DMS53 (cell line): ENCODE measurements at regions not wholly inside any gene's neighbourhood (a gene's known extent, or its start where the extent isn't known, plus 50 kb on each side); places are given as distances from the start of the nearest gene placed in this dataset.
A peak's percentile ranks its signal among the peaks of the same experiment; 100 is the strongest.

Experiments used
- DNase-seq: peaks from one replicate; lab custom pipeline; 2025; lab: John Stamatoyannopoulos, UW

- peak; percentile 36 for DNase-seq
Observed at GRCh38 chr2:238561230-238561629, 134.5 kb downstream of the ASB1 start.

DNA sequence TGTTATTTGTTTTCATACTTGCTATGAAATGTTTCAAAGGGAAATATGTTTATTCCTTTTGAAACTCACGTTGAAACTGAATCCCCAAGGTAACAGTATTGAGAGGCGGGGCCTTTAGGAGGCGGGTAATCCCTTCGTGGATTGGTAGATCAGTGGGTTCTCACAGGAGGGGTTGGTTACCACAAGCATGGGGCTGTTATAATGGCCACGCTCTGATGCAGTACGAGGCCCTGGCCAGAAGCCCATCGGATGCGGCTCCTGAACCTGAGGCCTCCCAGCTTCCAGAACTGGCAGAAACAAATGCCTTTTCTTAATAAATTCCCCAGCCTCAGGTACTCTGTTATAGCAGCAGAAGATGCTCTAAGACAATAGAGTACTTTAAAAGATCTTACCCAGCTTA is 135.7 kb downstream of the ASB1 start:
- no peak for DNase-seq

DNA sequence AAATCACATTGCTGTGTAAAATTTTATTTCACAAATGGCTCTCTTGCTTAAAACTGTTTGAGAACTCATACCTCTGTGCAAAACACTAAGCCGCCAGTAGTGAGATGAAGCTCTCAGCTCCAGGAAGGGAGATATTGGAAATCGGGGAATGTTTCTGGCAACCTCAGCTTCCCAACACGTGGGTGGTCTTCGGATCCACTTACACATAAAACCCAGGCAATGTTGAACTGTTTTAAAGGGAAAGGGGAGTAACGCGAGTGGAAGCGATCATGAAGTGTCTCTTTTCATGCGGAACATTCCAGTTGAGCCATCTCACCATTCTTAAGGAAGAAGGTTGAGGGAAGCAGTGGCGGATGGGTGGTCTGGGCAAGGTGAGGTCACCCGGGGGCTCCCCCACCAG is 136.8 kb downstream of the ASB1 start:
- DNase-seq: no peak

GRCh38 chr2:238564286-238564920 is 137.7 kb downstream of the ASB1 start:
- DNase-seq: no peak

DNA sequence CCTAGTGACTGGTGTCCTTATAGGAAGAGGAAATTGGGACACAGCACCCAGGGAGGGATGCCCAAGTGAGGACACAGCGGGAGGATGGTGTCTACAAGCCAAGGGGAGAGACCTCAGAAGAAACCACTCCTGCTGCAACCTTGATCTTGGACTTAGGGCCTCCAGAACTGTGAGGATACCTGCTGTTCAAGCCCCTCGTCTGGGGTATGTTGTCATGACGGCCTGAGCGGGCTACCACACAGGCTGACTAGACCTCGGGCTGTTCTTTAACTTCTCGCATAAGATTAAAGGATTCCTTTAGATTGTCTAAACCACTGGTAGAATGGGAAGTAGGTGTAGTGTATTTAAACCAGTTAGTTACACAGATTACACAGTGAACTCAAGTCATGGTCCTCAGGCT is 138.3 kb downstream of the ASB1 start:
- no peak for DNase-seq

- DNase-seq: no peak
Observed at GRCh38 chr2:238566001-238566645, 139.4 kb downstream of the ASB1 start.

- no peak for DNase-seq
Observed at GRCh38 chr2:238567067-238567855, 140.5 kb downstream of the ASB1 start.

DNA sequence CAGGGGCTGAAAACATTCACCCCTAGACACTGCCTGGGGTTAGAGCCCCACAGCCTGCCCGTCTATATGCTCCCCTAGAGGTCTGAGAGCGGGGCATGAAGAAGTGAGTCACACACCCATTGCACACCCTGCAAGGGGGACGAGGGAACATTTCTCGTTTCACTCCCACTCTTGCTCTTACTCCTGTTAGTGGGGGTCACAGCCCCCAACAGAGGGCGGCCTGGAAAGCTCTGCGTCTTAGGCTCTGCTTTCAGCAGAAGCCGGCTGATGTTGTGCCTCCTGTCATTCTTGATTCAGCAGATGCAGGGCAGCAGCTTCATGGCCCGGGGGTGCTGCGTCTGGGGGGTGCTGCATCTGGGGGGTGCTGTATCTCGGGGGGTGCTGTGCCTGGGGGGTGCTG is 141.3 kb downstream of the ASB1 start:
- DNase-seq: no peak

DNA sequence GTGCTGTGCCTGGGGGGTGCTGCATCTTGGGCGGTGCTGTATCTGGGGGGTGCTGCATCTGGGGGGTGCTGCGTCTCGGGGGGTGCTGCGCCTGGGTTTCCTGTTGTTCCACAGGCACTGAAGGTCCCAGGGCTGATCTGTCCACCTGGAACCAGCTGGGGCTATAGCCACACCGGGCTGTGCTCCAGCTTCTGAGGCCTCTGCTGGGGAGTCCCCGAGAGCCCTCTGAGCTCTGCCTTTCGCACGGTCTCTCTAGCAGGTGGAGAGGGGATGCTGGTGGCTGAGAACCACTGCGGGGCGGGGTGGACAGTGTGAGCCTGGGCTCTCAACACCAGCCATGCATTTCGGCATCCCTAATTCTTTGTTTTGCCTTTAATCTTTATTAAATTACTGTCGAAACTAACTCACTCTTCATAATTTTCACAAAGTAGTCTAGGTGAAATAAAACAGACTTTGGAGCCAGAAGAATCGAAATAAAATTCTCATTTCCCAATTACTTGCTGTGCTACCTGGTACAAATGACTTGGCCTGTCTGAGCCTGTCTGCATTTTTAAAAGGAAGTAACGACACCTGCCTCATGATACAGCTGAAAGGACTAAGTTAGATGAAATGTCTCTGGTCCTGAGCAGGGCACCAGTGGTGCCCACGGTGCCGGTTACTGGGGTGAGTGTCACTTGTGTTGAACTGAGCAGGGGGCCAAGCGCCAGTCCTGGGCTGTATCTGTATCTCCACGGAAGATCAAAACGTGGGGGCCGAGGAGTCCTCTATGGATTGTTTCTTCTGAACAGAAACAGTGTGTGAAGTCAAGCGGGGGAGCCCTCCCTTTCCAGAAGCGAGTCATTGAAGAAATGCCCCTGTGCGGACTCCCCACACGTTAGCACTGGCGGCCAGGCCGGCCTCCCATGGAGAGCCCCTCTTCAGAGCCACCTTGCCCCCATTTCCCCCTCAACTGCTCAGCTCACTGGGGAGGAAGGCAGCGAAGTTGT is 142.0 kb downstream of the ASB1 start:
- no peak for DNase-seq

GRCh38 chr2:238569507-238570195 is 142.9 kb downstream of the ASB1 start:
- DNase-seq: no peak

GRCh38 chr2:238570391-238570790 is 143.7 kb downstream of the ASB1 start:
- DNase-seq: no peak

DNA sequence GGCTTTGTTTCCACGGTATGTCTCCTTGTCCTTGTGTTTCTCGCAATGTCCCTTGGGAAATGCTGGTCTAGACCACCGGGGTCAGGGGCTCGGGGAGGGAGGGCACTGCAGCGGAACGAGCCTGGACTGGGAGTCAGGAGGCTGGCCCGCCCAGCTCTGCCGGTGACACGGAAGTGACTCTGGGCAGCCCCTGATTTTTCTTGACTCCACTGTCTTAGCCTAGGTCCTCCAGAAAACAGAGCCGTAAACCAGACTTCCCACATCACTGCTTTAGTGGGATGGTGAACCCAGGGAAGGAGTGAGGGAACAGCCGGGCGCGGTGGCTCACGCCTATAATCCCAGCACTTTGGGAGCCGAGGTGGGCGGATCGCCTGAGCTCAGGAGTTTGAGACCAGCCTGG is 144.2 kb downstream of the ASB1 start:
- no peak for DNase-seq

DNA sequence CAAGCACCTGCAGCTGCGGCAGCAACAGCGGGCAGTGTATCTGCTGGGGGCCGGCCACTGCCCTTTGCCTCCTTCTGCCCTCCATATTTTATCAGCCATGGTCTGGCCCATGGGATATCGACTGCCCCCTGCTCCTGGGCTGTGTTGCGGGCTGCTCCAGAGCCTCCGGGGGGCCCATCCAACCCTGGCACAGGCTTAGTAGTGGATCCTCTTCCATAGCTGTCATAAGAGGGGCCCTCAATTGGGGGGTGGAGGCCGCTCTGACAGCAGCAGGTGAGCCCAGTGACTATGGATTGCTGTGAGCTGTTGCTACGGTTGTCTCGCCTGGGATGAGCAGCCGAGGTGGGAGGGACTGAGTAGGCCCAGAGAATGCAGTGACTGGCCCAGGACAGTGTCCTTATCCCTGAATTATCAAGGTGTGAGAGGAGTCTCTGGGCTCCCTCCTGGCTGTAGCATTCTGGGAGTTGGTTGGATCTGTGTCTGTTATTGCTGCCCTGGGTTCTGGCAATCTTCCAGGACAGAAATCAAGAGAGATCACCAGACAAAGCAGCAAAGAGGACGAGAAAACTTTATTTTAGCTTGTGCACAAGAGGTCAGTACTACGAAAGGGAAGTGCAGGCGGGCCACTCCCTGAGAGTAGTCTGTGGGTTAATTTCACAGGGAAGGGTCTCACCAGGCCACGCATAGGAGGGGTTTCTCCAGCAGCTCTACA is 145.1 kb downstream of the ASB1 start:
- no peak for DNase-seq

DNA sequence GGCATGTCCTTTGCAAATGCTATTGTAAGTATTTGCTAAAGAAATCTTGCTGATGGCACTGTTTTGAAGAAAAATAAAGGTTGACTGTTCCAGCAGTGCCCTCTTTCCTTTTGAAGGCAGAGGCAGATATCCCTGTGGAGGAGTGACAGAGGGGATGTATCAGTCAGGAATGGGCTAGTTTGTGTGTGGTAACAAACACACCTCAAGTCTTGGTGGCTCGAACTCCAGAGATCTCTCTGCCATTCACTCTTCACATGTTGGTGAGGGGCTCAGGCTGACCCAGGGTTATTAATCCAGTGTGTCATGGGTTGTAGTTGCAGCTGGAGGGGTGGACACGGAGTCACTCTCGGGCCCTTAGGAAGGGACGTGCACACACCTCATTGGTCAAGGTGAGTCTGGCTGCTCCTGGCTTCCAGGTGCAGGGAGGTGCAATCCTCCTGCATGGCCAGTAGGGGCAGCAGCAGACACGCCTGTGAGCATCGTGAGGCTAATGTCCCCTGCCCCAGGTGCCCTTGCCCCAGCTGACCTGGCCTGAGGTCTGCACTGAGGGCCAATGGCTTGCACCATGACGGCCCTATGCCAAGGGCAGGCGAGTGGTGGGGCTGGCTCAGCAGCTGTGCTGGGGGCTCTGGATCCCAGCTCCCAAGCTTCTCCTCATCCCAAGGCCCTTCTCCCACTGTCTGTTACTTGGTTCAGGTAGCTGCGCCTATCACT is 146.5 kb downstream of the ASB1 start:
- DNase-seq: peak; percentile 68

DNA sequence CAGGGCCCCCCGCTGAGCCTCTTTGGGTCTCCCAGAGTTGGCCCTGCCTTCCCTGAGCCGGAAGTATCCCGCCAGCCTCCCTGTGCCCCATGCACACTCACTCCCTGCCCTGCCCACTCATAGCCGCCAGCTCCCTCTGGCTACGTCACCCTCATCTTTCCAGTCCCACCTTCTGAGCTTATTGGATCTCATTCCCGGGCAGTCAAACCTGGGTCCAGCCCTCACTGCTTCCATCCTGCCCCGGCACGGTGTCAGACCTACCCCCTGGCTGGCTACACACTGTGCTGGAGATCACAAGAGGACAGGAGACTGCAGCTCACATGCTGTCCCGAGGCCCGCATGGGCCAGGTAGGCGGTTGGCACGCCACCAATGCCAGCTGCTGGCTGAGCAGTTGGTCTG is 147.2 kb downstream of the ASB1 start:
- no peak for DNase-seq

DNA sequence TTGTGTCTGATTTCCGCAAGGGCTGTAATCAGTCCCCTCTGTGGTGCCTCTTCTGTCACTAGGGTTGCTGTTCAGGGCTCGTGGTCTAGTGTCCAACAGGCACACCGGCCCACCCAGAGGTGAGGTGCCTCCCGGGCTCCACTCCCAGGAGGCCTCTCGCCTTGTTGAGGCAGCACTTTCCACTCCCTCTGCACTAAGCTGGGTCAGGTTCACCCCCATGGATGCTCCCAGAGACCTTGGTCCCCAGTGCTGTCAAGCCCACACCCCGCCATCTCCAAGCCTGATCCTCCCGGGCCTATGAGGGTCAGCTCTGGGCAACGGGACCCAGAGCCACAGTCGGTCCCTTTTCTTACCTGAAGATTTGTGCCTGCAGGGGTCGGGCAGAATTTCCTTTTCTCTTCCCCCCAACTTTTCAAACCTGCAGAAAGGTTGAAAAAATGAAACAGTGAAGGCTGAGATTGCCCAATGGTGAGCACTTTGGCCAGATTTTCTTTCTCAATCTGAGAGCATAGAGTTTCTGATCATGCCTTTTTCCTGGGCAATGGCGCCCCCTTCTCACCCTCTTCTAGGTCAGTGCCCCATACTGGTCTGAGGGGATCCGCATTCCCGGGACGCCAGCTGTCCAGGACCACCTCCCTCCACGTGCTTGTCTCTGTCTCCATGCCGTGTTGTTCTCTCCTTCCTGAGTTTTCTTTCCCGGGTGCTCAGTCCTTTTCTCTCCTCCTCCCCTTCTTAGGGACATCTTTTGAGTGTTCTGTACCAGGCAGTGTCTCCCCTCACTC is 148.0 kb downstream of the ASB1 start:
- DNase-seq: no peak

GRCh38 chr2:238576674-238577073 is 149.9 kb downstream of the ASB1 start:
- no peak for DNase-seq

DNA sequence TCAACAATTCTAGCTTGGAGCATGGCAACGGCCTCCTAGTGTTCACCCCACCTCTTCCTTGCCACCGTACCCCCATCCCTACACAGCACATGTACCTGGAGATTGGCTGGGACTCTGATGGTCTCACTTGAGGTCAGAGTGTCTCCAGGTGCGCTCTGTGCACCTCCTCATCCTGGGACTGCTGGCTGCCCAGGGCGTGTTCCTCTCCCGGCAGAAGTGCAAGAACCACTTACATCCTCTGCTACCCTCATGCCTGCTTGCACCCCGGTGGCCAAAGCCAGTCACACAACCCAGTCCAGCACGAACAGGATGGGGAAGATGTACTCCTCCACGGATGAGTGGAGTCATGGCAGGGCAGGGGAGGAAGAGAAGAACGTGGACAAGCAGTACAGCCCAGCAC is 151.5 kb downstream of the ASB1 start:
- DNase-seq: no peak

- DNase-seq: no peak
Observed at GRCh38 chr2:238580486-238580885, 153.8 kb downstream of the ASB1 start.
